ENCODE measurements at regions not wholly inside any gene's neighbourhood (a gene's known extent, or its start where the extent isn't known, plus 50 kb on each side); places are given as distances from the start of the nearest gene placed in this dataset.

DNA sequence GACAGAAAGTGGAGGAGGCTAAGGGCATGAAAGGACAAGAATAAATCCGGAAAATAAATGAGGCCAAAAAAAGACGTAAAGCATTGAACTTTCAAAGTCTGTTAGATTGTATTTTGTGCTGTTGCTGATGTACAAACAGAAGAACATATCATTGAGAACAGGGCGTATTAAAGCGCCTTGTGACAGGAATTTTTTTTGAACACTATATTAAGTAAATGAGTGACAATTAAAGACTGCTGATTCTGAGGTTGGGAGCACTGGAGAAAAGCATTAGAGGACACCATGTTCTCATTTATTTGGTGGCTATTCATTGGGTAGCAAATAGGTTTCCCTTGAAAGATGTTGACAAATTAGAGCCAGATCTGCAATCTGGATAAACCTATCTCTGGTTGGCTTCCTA is 137.3 kb upstream of the SGCD start (continued):
- TF ChIP-seq SP4 (IDR thresholded peaks at IDR 0.05; ENCODE audit: low read length), result no peak
- TF ChIP-seq POU5F1 (IDR thresholded peaks at IDR 0.05; ENCODE audit: low read depth, low read length), result no peak
- no peak for TF ChIP-seq KDM4A (IDR thresholded peaks at IDR 0.05; ENCODE audit: low read depth, low read length, severe bottlenecking)

All from H1 (cell line).